ENCODE measurements at regions not wholly inside any gene's neighbourhood (a gene's known extent, or its start where the extent isn't known, plus 50 kb on each side); places are given as distances from the start of the nearest gene placed in this dataset.

DNA sequence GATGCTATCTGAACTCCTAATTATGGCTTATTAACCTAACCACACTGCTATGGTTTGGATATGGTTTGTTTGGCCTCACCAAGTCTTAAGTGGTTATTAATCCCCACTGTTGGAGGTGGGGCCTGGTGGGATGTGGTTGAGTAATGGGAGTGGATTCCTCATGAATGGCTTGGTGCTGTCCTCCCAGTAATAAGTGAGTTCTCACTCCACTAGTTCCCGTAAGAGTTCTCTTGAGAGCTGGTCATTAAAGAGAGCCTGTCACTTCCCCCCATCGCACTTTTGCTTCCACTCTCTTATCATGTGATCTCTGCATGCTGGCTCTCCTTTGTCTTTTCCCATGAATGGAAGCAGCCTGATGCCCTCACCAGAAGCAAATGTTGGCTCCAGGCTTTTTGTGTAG is 328.8 kb downstream of the PLA2G4A start:
- TF ChIP-seq POLR2AphosphoS5 (IDR thresholded peaks at IDR 0.05), result no peak
- TF ChIP-seq, protein P1, sequence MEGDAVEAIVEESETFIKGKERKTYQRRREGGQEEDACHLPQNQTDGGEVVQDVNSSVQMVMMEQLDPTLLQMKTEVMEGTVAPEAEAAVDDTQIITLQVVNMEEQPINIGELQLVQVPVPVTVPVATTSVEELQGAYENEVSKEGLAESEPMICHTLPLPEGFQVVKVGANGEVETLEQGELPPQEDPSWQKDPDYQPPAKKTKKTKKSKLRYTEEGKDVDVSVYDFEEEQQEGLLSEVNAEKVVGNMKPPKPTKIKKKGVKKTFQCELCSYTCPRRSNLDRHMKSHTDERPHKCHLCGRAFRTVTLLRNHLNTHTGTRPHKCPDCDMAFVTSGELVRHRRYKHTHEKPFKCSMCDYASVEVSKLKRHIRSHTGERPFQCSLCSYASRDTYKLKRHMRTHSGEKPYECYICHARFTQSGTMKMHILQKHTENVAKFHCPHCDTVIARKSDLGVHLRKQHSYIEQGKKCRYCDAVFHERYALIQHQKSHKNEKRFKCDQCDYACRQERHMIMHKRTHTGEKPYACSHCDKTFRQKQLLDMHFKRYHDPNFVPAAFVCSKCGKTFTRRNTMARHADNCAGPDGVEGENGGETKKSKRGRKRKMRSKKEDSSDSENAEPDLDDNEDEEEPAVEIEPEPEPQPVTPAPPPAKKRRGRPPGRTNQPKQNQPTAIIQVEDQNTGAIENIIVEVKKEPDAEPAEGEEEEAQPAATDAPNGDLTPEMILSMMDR (IDR thresholded peaks at IDR 0.05 in 8 of 11, conservative IDR thresholded peaks at IDR 0.05 in 3 of 11), result no peak
- no peak for TF ChIP-seq POLR2A (IDR thresholded peaks at IDR 0.05)
